Astrocyte of the cerebellum (primary cell): ENCODE measurements at regions not wholly inside any gene's neighbourhood (a gene's known extent, or its start where the extent isn't known, plus 50 kb on each side); places are given as distances from the start of the nearest gene placed in this dataset.
"Not testable (repeated sequence)": the region's sequence is repeated elsewhere in the genome, so short reads cannot be mapped to it uniquely, and the experiment has no call there.

ENCODE experiments used
- DNase-seq: peaks from one replicate; pipeline ENCODE4 v3.0.0-alpha.2; 2011; ENCODE audit warnings: low read depth
- H3K4me3 ChIP-seq: 2 replicates; pipeline ENCODE4 v1.5.1; 2011; ENCODE audit warnings: mild to moderate bottlenecking, low read depth, low read length, moderate library complexity
- in situ Hi-C: cut with HindIII; loops from 2 replicates; pipeline ENCODE4 v1.10.0; 2017; ENCODE audit warnings: low sequenced_read_pairs
- TF ChIP-seq, protein P1 (sequence below): IDR thresholded peaks from 2 replicates; pipeline ENCODE4 v1.5.1; 2012; ENCODE audit warnings: low read length, low read depth, moderate library complexity, mild to moderate bottlenecking; ENCODE audit errors: missing control alignments

DNA sequence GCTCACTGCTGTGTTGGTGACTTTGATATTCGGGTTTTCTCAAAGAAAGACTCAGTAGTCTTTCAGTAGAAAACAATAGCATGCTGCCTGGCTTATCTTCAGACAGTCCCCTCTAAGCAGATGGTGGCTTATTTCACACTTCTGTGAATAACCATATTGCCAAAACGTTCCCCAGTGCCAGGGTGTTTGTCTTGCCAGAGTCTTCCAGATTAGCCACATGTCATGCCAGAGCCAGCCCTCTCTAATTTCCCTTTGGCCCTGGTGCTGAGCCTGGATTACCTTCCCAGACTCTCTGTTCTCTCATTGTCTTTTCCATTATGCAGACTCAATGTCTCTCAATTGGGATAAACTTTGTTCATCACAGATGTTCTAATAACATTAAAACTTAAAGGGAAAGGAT, 488.0 kb upstream of the ATXN8OS start:
- no peak for DNase-seq
- in situ Hi-C loops, result no loop called here
- TF ChIP-seq, protein P1, sequence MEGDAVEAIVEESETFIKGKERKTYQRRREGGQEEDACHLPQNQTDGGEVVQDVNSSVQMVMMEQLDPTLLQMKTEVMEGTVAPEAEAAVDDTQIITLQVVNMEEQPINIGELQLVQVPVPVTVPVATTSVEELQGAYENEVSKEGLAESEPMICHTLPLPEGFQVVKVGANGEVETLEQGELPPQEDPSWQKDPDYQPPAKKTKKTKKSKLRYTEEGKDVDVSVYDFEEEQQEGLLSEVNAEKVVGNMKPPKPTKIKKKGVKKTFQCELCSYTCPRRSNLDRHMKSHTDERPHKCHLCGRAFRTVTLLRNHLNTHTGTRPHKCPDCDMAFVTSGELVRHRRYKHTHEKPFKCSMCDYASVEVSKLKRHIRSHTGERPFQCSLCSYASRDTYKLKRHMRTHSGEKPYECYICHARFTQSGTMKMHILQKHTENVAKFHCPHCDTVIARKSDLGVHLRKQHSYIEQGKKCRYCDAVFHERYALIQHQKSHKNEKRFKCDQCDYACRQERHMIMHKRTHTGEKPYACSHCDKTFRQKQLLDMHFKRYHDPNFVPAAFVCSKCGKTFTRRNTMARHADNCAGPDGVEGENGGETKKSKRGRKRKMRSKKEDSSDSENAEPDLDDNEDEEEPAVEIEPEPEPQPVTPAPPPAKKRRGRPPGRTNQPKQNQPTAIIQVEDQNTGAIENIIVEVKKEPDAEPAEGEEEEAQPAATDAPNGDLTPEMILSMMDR, result no peak
- H3K4me3 ChIP-seq, result no peak overlapping the region

DNA sequence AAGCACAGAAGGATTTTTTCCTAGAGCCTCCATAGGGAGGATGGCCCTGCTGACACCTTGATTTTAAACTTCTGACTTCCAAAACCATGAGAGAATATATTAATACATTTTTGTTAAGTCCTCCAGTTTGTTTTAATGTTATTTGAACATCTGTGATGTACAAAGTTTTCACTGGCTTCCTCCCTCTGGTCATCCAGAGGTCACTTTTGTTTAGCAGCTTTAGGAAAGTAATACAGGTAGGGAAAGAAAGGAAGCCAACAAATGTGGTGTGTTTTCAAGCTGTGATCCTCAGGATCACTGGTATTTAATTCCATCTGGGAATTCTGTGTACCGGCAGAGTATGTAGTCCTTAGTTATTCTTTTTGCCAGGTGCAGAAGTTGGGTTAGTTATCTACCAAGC, 488.8 kb upstream of the ATXN8OS start:
- in situ Hi-C loops, result no loop called here
- TF ChIP-seq, protein P1, result no peak
- no peak for DNase-seq
- H3K4me3 ChIP-seq, result no peak overlapping the region

DNA sequence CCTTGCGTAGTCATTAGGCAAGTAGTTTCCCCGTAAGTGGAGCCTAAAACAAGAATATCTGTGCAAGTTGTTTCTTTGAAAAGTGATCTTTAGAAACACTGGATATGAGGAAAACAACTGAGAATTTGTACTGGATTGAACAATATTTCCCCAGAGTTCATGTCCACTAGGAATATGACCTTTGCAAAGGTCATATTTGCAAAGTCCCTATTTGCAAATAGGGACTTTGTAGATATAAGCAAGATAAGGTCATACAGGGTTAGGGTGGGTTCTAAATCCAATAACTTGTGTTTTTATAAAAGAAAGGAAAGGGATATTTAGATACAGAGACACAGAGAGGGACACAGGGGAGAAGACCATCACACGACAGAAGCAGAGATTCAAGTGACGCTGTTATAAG, 489.2 kb upstream of the ATXN8OS start:
- TF ChIP-seq, protein P1, result no peak
- in situ Hi-C loops, result no loop called here
- no peak for DNase-seq
- H3K4me3 ChIP-seq, result no peak overlapping the region

DNA sequence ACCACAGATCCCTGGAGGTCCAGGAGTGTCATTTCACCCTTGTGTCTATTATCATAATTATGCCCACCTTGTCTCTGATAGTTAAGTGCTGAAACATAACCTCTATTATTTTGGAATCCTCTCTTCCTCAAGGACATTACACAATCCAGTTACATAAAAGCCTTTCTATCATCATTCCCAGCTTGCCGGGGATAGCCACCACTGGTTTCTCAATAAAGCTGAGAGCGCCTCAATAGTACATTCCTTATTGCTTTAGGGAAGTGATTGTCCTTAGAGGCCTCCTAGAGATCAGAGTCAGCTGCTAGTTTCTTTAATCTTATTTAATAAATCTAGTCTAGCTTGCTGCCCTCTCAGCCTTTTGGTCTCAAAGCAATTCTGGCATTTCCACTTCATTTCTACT, 490.0 kb upstream of the ATXN8OS start:
- in situ Hi-C loops, result no loop called here
- DNase-seq, result no peak
- TF ChIP-seq, protein P1, result no peak
- no peak overlapping the region for H3K4me3 ChIP-seq

DNA sequence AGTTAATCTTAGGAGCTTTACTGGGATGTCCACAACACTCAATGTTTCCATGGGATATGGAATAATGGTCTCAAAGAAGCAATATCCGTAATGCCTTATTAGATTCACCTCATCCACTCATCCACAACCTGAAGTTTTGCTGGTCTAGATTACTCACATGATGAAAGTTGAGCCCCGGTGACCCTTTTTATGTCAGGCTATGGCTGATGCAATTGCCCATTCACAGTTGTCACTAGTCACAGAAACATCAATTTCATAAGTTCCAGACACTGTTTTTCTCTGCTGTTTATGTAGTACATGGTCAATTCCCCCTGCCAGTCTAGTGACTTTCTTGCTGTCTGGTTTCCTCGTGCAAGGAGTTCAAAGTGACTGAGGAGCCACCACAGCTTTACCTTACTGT, 491.2 kb upstream of the ATXN8OS start:
- TF ChIP-seq, protein P1, result no peak
- DNase-seq, result no peak
- in situ Hi-C loops, result no loop called here
- H3K4me3 ChIP-seq, result no peak overlapping the region

DNA sequence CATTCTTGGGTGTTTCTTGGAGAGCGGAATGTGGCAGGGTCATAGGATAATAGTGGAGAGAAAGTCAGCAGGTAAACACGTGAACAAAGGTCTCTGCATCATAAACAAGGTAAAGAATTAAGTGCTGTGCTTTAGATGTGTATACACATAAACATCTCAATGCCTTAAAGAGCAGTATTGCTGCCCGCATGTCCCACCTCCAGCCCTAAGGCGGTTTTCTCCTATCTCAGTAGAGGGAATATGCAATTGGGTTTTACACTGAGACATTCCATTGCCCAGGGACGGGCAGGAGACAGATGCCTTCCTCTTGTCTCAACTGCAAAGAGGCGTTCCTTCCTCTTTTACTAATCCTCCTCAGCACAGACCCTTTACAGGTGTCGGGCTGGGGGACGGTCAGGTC, 492.6 kb upstream of the ATXN8OS start:
- in situ Hi-C loops, DNase-seq, H3K4me3 ChIP-seq: not testable (repeated sequence)

DNA sequence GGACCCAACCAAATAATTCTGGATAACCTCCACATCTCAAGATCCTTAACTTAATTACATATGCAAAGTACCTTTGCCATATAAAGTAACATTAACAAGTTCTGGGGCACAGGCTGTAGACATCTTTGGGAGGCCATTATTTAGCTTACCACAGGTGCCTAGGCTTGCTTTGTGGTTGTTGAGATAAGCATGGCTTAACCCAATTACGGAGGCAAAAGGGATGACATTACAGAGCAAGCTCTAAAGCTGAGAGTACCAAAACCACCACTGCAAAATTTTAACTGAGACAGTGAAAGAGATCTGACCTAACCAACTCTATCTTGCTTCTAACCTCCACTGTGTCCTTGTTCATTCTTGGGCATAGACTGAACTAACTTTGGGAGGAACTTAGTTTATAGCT, 502.9 kb upstream of the ATXN8OS start:
- in situ Hi-C loops, result no loop called here
- TF ChIP-seq, protein P1, result no peak
- H3K4me3 ChIP-seq, result no peak overlapping the region
- no peak for DNase-seq
